Neuronal stem cell (in vitro differentiated cells): ENCODE measurements at regions not wholly inside any gene's neighbourhood (a gene's known extent, or its start where the extent isn't known, plus 50 kb on each side); places are given as distances from the start of the nearest gene placed in this dataset.
"Not testable (repeated sequence)": the region's sequence is repeated elsewhere in the genome, so short reads cannot be mapped to it uniquely, and the experiment has no call there.

Source experiments
- DNase-seq: peaks from one replicate; pipeline ENCODE4 v3.0.0-alpha.2; 2013; ENCODE audit warnings: low spot score
- H2AFZ ChIP-seq: one replicate; pipeline ENCODE4 v1.6.1; 2013; ENCODE audit warnings: mild to moderate bottlenecking, low read length, inconsistent platforms
- H2AK5ac ChIP-seq: 2 replicates; pipeline ENCODE4 v1.6.1; 2013; ENCODE audit warnings: low read depth, mild to moderate bottlenecking, inconsistent platforms, low read length, moderate library complexity, mixed read lengths
- H2BK120ac ChIP-seq: 2 replicates; pipeline ENCODE4 v1.6.1; 2013; ENCODE audit warnings: low read depth, mild to moderate bottlenecking, inconsistent platforms, low read length, moderate library complexity, mixed read lengths
- H2BK12ac ChIP-seq: one replicate; pipeline ENCODE4 v1.6.1; 2013; ENCODE audit warnings: low read length, inconsistent platforms
- H2BK15ac ChIP-seq: 2 replicates; pipeline ENCODE4 v1.6.1; 2013; ENCODE audit warnings: mild to moderate bottlenecking, low read length, inconsistent platforms, mixed read lengths
- H2BK5ac ChIP-seq: one replicate; pipeline ENCODE4 v1.6.1; 2013; ENCODE audit warnings: inconsistent platforms, mild to moderate bottlenecking, low read length, moderate library complexity
- H3K14ac ChIP-seq: one replicate; pipeline ENCODE4 v1.6.1; 2013; ENCODE audit warnings: low read length, inconsistent platforms
- H3K18ac ChIP-seq: 2 replicates; pipeline ENCODE4 v1.6.1; 2013; ENCODE audit warnings: low read length, inconsistent platforms
- H3K23ac ChIP-seq: 2 replicates; pipeline ENCODE4 v1.6.1; 2013; ENCODE audit warnings: low read depth, mild to moderate bottlenecking, mixed read lengths, low read length, inconsistent platforms; ENCODE audit not compliant: poor library complexity
- H3K27ac ChIP-seq: replicated peaks from 3 replicates; pipeline ENCODE4 v1.5.1; 2013; ENCODE audit warnings: low read length, inconsistent platforms
- H3K27me3 ChIP-seq, 3 experiments: 2 replicates each; pipeline ENCODE4 v1.6.1; 2013; ENCODE audit warnings: low read length in 3 of 3, mild to moderate bottlenecking in 2 of 3, inconsistent platforms in 1 of 3, low read depth in 1 of 3, mixed read lengths in 1 of 3, moderate library complexity in 1 of 3; ENCODE audit not compliant: control insufficient read depth in 3 of 3, insufficient read depth in 3 of 3
- H3K36me3 ChIP-seq, 2 donors: replicated peaks in 1 of 2; 2 replicates each; pipeline ENCODE4 v1.6.1; 2013; ENCODE audit warnings: low read length in 2 of 2; ENCODE audit not compliant: control insufficient read depth in 2 of 2, insufficient read depth in 2 of 2
- H3K4ac ChIP-seq: 2 replicates; pipeline ENCODE4 v1.6.1; 2013; ENCODE audit warnings: inconsistent platforms, mild to moderate bottlenecking, low read length, moderate library complexity
- H3K4me1 ChIP-seq, 2 donors: 1 replicate in 1 of 2; 2 replicates in 1 of 2; pipeline ENCODE4 v1.6.1; 2013; ENCODE audit warnings: low read length in 2 of 2, low read depth in 1 of 2; ENCODE audit not compliant: control insufficient read depth in 2 of 2, insufficient read depth in 1 of 2
- H3K4me2 ChIP-seq: one replicate; pipeline ENCODE4 v1.6.1; 2013; ENCODE audit warnings: mild to moderate bottlenecking, low read length, inconsistent platforms; ENCODE audit not compliant: insufficient read depth, poor library complexity, severe bottlenecking
- H3K4me3 ChIP-seq, 2 donors: 2 replicates each; pipeline ENCODE4 v1.5.1; 2013; ENCODE audit warnings: low read length in 2 of 2, mild to moderate bottlenecking in 2 of 2, inconsistent platforms in 1 of 2, moderate library complexity in 1 of 2
- H3K79me1 ChIP-seq: one replicate; pipeline ENCODE4 v1.6.1; 2013; ENCODE audit warnings: low read depth, mild to moderate bottlenecking, inconsistent platforms, low read length, moderate library complexity
- H3K9ac ChIP-seq: one replicate; pipeline ENCODE4 v1.6.1; 2013; ENCODE audit warnings: mild to moderate bottlenecking, low read depth, low read length, inconsistent platforms; ENCODE audit not compliant: poor library complexity
- H3K9me3 ChIP-seq, 2 donors: replicated peaks in 1 of 2; 2 replicates each; pipeline versions ENCODE3 to v1.6.1; 2013; ENCODE audit warnings: low read length in 2 of 2, mild to moderate bottlenecking in 2 of 2, inconsistent platforms in 1 of 2, low read depth in 1 of 2, mixed read lengths in 1 of 2, moderate library complexity in 1 of 2; ENCODE audit not compliant: control insufficient read depth in 2 of 2, insufficient read depth in 1 of 2
- H4K8ac ChIP-seq: one replicate; pipeline ENCODE4 v1.6.1; 2013; ENCODE audit warnings: low read depth, mild to moderate bottlenecking, inconsistent platforms, low read length, moderate library complexity
- H4K91ac ChIP-seq: one replicate; pipeline ENCODE4 v1.6.1; 2013; ENCODE audit warnings: low read length, low read depth, mild to moderate bottlenecking, inconsistent platforms; ENCODE audit not compliant: poor library complexity
- WGBS, 2 donors: extraction: QIAGEN DNeasy Blood & Tissue Kit; methylation state at CpG; one replicate each; pipeline ENCODE4 v1.1.7; 2013; ENCODE audit warnings: missing lambda C conversion rate in 2 of 2, mixed read lengths in 1 of 2; ENCODE audit not compliant: insufficient read length in 2 of 2, insufficient replicate concordance in 1 of 2; ENCODE audit errors: extremely low coverage in 2 of 2; 5-methylcytosine and 5-hydroxymethylcytosine counted together

- no peak overlapping the region for H4K8ac ChIP-seq
- H3K9ac ChIP-seq, result no peak overlapping the region
- H3K4me1 ChIP-seq, result no peaks in the 10 kb centered on the region
- no peaks in the 10 kb centered on the region for H3K27me3 ChIP-seq
- H2BK12ac ChIP-seq, result no peak overlapping the region
- no peak overlapping the region for H3K18ac ChIP-seq
- H3K36me3 ChIP-seq, result no peaks in the 10 kb centered on the region
- no CpG with 5 or more reads among the region's 2 CpGs for WGBS, 2 donors
- H2BK15ac ChIP-seq, result no peak overlapping the region
- H2AFZ ChIP-seq, result no peak overlapping the region
- no peak overlapping the region for H3K27ac ChIP-seq
- H3K4ac ChIP-seq, result no peak overlapping the region
- no peak overlapping the region for H3K23ac ChIP-seq
- no peak overlapping the region for H4K91ac ChIP-seq
- H3K9me3 ChIP-seq, result no peaks in the 10 kb centered on the region
- H2BK5ac ChIP-seq, result no peak overlapping the region
- no peak overlapping the region for H2BK120ac ChIP-seq
- DNase-seq, result no peak
- no peak overlapping the region for H3K4me2 ChIP-seq
- H3K14ac ChIP-seq, result no peak overlapping the region
- H3K79me1 ChIP-seq, result no peaks in the 10 kb centered on the region
- no peak overlapping the region for H2AK5ac ChIP-seq
- H3K4me3 ChIP-seq, result no peak overlapping the region
Observed at GRCh38 chrX:142923201-142923600, 102.5 kb upstream of the SPANXN4 start.

- Histone ChIP-seq H2BK5ac (no peak overlapping the region), H3K4me3 (no peak overlapping the region), H4K91ac (no peak overlapping the region), H3K4ac (no peak overlapping the region), H3K79me1 (no peaks in the 10 kb centered on the region), H3K9ac (no peak overlapping the region), H2AFZ (no peak overlapping the region), H4K8ac (no peak overlapping the region), H3K27me3 (no peaks in the 10 kb centered on the region), H3K23ac (no peak overlapping the region), H2BK15ac (no peak overlapping the region), H3K27ac (no peak overlapping the region), H3K4me2 (no peak overlapping the region), H2AK5ac (no peak overlapping the region), H3K4me1 (no peaks in the 10 kb centered on the region), H3K9me3 (no peaks in the 10 kb centered on the region), H3K18ac (no peak overlapping the region), H3K14ac (no peak overlapping the region), H2BK12ac (no peak overlapping the region), H2BK120ac (no peak overlapping the region), H3K36me3 (no peaks in the 10 kb centered on the region)
- WGBS, 2 donors, result no CpG with 5 or more reads among the region's 3 CpGs
- DNase-seq, result no peak
Observed at GRCh38 chrX:142938793-142939192, 86.9 kb upstream of the SPANXN4 start.

- not testable (repeated sequence) for H3K9me3 ChIP-seq, H3K36me3 ChIP-seq, H3K9ac ChIP-seq, H2AK5ac ChIP-seq, H3K23ac ChIP-seq, H3K4me3 ChIP-seq, DNase-seq, H3K18ac ChIP-seq, H3K27me3 ChIP-seq, H3K27ac ChIP-seq, H3K4ac ChIP-seq, H4K8ac ChIP-seq, H2BK15ac ChIP-seq, H3K4me2 ChIP-seq, H2BK12ac ChIP-seq, H4K91ac ChIP-seq, H2AFZ ChIP-seq, H3K79me1 ChIP-seq, H2BK120ac ChIP-seq, H2BK5ac ChIP-seq, H3K4me1 ChIP-seq, H3K14ac ChIP-seq
- no CpG with 5 or more reads among the region's 27 CpGs for WGBS, 2 donors
Observed at GRCh38 chrX:142972147-142972809, 53.5 kb upstream of the SPANXN4 start.
